Sigmoid colon (tissue), 6 donors: ENCODE measurements at regions not wholly inside any gene's neighbourhood (a gene's known extent, or its start where the extent isn't known, plus 50 kb on each side); places are given as distances from the start of the nearest gene placed in this dataset.

Experiments
- DNase-seq: peaks from one replicate; pipeline ENCODE4 v3.0.0-alpha.2; 2019
- H3K27ac ChIP-seq, 4 donors: fragments of 200-600 bp; sonication (generic); one replicate each; pipeline ENCODE4 v1.5.1; 2016 to 2019; ENCODE audit warnings: mild to moderate bottlenecking in 1 of 4
- H3K27me3 ChIP-seq, 3 donors: fragments of 200-600 bp; sonication (generic); one replicate each; pipeline ENCODE4 v1.5.1; 2019; ENCODE audit warnings: mild to moderate bottlenecking in 1 of 3
- H3K36me3 ChIP-seq, 4 donors: fragments of 200-600 bp; sonication (generic); one replicate each; pipeline ENCODE4 v1.5.1; 2016 to 2019
- H3K4me1 ChIP-seq, 4 donors: fragments of 200-600 bp; sonication (generic); one replicate each; pipeline ENCODE4 v1.5.1; 2017 to 2019
- H3K4me3 ChIP-seq, 4 donors: fragments of 200-600 bp; sonication (generic); one replicate each; pipeline ENCODE4 v1.5.1; 2017 to 2019; ENCODE audit warnings: mild to moderate bottlenecking in 2 of 4, moderate library complexity in 1 of 4
- H3K9me3 ChIP-seq, 4 donors: fragments of 200-600 bp in 3 of 4; sonication (generic) in 3 of 4; one replicate each; pipeline versions ENCODE4 v1.5.1 to v1.6.1; 2013 to 2019
- EP300 ChIP-seq, 4 donors: sonication (generic); formaldehyde crosslinking; IDR thresholded peaks; one replicate each; pipeline ENCODE4 v1.6.1; 2017; ENCODE audit warnings: antibody characterized with exemption in 4 of 4
- POLR2A ChIP-seq, 2 donors: fragments of 450-650 bp; IDR thresholded peaks; one replicate each; pipeline ENCODE4 v1.6.1; 2016; ENCODE audit warnings: antibody characterized with exemption in 2 of 2, mild to moderate bottlenecking in 2 of 2, moderate library complexity in 2 of 2
- POLR2AphosphoS5 ChIP-seq, 4 donors: sonication (generic); formaldehyde crosslinking; IDR thresholded peaks; one replicate each; pipeline ENCODE4 v1.6.1; 2017; ENCODE audit warnings: antibody characterized with exemption in 4 of 4
- whole genome bisulfite sequencing, 2 donors: extraction: QIAGEN DNeasy Blood & Tissue Kit; methylation state at CpG; one replicate each; pipeline ENCODE4 v1.1.7; 2013; 5-methylcytosine and 5-hydroxymethylcytosine counted together
- intact Hi-C: fragments of 100-400 bp; cut with DNase I; formaldehyde crosslinking; loops from one replicate; pipeline ENCODE4 v1.15.1; 2023
- TF ChIP-seq, protein P1 (sequence below), 4 experiments: fragments of 450-650 bp in 3 of 4; fragments of 200-600 bp in 1 of 4; IDR thresholded peaks; one replicate each; pipeline ENCODE4 v1.5.1; 2016 to 2019; ENCODE audit warnings: antibody characterized with exemption in 4 of 4, mild to moderate bottlenecking in 3 of 4, moderate library complexity in 2 of 4
- donor health status: healthy with polysubstance abuse.
- donor health status: healthy.

DNA sequence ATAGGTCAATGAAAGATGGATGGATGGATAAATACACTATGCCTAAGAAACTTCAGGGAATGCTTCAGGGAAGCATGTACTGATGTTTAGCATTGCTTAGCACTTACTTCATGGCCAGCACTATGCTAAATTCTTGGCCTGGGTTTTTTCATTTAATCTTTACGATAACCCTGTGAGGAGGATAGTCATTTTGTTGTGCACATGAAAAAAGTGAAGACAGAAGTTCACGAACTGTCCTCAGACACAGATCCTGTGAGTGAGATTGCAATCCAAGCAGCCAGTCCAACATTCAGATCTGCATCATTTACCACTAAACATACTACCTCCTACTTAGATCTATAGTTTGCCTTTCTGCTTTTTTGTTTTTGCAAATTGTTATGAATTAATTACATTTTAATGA is 510.8 kb upstream of the AGTR1 start:
- Histone ChIP-seq H3K4me3 (no peak overlapping the region), H3K4me1 (no peaks in the 10 kb centered on the region), H3K9me3 (no peaks in the 10 kb centered on the region), H3K27ac (no peak overlapping the region), H3K36me3 (no peaks in the 10 kb centered on the region), H3K27me3 (no peaks in the 10 kb centered on the region)
- DNase-seq: no peak
- intact Hi-C loops: no loop called here
- TF ChIP-seq, protein P1, sequence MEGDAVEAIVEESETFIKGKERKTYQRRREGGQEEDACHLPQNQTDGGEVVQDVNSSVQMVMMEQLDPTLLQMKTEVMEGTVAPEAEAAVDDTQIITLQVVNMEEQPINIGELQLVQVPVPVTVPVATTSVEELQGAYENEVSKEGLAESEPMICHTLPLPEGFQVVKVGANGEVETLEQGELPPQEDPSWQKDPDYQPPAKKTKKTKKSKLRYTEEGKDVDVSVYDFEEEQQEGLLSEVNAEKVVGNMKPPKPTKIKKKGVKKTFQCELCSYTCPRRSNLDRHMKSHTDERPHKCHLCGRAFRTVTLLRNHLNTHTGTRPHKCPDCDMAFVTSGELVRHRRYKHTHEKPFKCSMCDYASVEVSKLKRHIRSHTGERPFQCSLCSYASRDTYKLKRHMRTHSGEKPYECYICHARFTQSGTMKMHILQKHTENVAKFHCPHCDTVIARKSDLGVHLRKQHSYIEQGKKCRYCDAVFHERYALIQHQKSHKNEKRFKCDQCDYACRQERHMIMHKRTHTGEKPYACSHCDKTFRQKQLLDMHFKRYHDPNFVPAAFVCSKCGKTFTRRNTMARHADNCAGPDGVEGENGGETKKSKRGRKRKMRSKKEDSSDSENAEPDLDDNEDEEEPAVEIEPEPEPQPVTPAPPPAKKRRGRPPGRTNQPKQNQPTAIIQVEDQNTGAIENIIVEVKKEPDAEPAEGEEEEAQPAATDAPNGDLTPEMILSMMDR (IDR thresholded peaks at IDR 0.05): no peak
- TF ChIP-seq POLR2AphosphoS5 (IDR thresholded peaks at IDR 0.05) (no peak), EP300 (IDR thresholded peaks at IDR 0.05) (no peak), POLR2A (IDR thresholded peaks at IDR 0.05) (no peak)
- 88% methylated on average over 2 of the region's 2 CpGs for WGBS, 2 donors

DNA sequence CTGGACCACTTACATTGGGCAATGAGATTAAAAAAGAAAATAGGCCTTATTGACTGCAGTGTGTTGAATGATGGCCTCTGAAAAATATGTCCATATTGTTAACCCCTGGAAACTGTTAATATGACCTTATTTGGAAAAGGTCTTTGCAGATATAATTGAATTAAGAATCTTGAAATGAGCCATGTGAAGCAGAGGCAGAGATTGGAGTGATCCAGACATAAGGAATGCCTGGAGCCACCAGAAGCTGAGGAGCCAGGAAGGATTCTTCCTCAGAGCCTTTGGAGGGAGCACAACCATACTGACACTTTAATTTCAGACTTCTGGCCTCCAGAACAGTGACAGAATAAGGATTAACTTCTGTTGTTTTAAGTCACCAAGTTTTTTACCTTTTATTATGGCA is 510.4 kb upstream of the AGTR1 start:
- no peaks in the 10 kb centered on the region for H3K9me3 ChIP-seq
- no peaks in the 10 kb centered on the region for H3K4me1 ChIP-seq
- DNase-seq: no peak
- no peaks in the 10 kb centered on the region for H3K27me3 ChIP-seq
- intact Hi-C loops: no loop called here
- H3K27ac ChIP-seq: no peak overlapping the region
- TF ChIP-seq POLR2A (IDR thresholded peaks at IDR 0.05): no peak
- TF ChIP-seq, protein P1 (IDR thresholded peaks at IDR 0.05): no peak
- TF ChIP-seq POLR2AphosphoS5 (IDR thresholded peaks at IDR 0.05): no peak
- no peak overlapping the region for H3K4me3 ChIP-seq
- no peaks in the 10 kb centered on the region for H3K36me3 ChIP-seq

DNA sequence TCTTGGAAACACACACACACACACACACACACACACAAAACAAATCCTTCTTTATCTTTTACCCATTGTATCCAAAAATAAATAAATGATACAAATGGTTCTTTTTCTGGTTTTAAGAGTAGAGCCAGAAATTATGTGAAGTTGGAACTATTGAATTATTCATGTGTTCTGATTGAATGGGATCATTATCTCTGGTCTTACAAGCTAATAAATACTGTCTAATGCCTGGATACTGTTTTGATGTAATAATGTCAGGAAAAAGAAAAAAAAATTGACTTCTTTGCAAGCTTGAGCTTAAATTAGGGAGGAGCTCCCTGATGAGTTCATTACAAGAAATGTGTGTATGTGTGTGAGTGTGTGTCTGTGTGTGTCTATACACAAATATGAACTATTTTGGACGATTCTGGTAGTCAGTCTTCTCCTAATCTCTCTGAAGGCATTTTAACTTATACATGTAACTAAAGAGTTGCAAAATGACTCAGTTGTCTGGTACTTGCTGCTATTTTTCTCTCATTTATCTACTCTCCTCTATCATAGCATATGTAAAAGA is 507.2 kb upstream of the AGTR1 start:
- Histone ChIP-seq H3K27ac (no peak overlapping the region), H3K4me3 (no peak overlapping the region), H3K4me1 (no peaks in the 10 kb centered on the region), H3K36me3 (no peaks in the 10 kb centered on the region), H3K9me3 (no peaks in the 10 kb centered on the region), H3K27me3 (no peaks in the 10 kb centered on the region)
- TF ChIP-seq, protein P1 (IDR thresholded peaks at IDR 0.05): no peak
- intact Hi-C loops: no loop called here
- 38 to 65% methylated on average over 1 of the region's 1 CpG for WGBS, 2 donors
- no peak for DNase-seq

DNA sequence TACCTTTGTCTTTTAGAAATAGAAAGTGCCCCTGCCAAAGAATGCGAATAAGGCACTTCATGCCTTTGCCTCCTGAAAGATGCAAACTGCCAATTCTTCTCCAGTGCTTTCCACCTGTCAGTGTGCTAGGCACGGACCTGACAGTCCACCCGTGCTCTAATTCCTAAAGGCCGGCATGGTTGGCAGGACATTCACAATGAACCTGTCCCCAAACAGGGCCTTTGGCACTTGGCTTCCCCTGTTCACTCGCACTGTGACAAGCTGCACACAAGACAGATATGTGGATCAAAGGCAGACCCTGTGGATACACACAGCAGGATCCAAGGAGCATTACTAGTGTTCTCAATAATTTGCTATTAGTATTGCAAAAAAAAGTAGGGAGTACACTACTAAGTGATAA is 505.7 kb upstream of the AGTR1 start:
- TF ChIP-seq EP300 (IDR thresholded peaks at IDR 0.05): no peak
- TF ChIP-seq, protein P1 (IDR thresholded peaks at IDR 0.05): no peak
- no peak for TF ChIP-seq POLR2A (IDR thresholded peaks at IDR 0.05)
- TF ChIP-seq POLR2AphosphoS5 (IDR thresholded peaks at IDR 0.05): no peak

DNA sequence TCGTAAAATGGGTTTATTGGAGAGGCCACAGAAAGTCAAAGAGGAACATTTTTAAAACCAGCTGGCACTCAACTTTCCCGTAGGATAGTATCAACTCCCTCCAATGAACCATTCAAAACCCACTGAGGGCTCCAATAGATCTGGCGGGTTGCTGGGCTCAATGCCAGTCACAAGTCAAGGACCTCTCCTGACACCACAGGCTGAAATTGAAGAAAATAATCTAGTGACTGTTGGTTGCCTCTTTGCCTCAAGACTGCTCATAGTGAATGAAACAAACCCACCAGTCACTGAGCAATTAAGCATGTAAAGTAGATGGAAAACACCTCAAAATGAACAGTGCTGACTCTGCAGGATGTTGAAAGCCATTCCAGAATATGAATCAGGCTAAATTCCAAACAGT is 500.6 kb upstream of the AGTR1 start:
- H3K4me1 ChIP-seq: no peaks in the 10 kb centered on the region
- DNase-seq: no peak
- TF ChIP-seq POLR2A (IDR thresholded peaks at IDR 0.05): no peak
- TF ChIP-seq, protein P1 (IDR thresholded peaks at IDR 0.05): no peak
- TF ChIP-seq EP300 (IDR thresholded peaks at IDR 0.05): no peak
- intact Hi-C loops: no loop called here
- H3K27me3 ChIP-seq: no peaks in the 10 kb centered on the region
- WGBS, 2 donors: 83 to 88% methylated on average over 3 of the region's 3 CpGs
- H3K36me3 ChIP-seq: no peaks in the 10 kb centered on the region
- H3K27ac ChIP-seq: no peak overlapping the region
- no peaks in the 10 kb centered on the region for H3K9me3 ChIP-seq
- no peak overlapping the region for H3K4me3 ChIP-seq

More for the DNA sequence above, 505.7 kb upstream of the AGTR1 start:
- Histone ChIP-seq H3K36me3 (no peaks in the 10 kb centered on the region), H3K9me3 (no peaks in the 10 kb centered on the region), H3K4me1 (no peaks in the 10 kb centered on the region), H3K4me3 (no peak overlapping the region), H3K27ac (no peak overlapping the region), H3K27me3 (no peaks in the 10 kb centered on the region)
- 80 to 82% methylated on average over 5 of the region's 5 CpGs for WGBS, 2 donors
- no peak for DNase-seq
- intact Hi-C loops: no loop called here
